ENCODE measurements at regions not wholly inside any gene's neighbourhood (a gene's known extent, or its start where the extent isn't known, plus 50 kb on each side); places are given as distances from the start of the nearest gene placed in this dataset.

DNA sequence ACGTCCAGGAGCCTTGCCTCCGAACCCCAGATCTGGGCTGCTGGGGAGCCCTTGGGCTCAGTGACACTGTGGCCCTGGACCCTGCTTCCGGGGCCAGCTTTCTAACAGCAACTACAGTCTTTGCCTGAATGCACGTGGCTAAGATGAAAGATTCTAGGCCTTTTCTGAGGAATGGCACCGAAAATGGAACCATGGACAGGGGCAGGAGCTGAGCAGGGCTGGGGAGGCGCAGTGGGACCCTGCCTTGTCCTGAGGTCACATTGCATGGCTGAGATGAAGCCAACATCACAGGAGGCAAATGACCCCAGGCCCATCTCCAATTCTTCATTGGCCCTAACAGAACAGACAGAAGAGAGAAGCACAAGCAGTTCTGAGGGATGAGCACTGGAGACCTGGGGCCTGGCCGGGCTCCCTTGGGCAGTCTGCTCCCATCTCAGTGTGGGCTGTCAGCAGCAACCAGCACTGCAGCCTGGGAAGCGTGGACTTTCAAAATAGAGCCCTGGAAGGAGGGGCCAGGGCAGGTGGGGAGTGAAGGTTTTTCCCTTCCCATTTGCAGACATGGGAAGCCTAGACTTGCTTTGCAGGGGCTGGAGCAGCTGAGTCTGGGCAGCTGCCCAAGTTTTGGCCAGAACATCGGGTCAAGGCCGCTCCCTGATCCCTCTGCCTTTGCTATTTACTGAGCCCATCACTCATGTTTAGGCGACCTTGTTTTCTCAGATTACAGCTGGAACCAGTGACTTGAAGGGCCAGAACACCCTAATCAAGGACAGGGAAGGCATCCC, 114.4 kb upstream of the TCERG1L start:
- no peak for DNase-seq (ENCODE audit: low read depth)

DNA sequence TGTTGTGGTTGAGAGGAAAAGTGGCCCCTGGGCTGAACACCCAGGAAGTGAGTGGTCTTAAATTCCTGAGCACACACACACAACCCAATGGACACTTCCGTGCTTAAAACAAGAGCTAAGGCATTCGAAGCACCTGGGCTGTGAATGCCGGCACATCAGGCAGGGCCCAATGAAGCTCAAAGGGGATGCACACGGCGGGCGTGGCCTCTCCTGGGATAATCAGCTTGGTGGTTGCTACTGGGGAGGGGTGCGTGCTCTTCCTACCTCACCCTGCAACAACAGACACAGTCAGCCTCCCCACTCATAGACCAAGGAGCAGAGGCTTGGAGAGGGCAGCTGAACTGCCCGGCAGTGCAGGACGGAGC, 115.0 kb upstream of the TCERG1L start:
- DNase-seq (ENCODE audit: low read depth), result no peak

DNA sequence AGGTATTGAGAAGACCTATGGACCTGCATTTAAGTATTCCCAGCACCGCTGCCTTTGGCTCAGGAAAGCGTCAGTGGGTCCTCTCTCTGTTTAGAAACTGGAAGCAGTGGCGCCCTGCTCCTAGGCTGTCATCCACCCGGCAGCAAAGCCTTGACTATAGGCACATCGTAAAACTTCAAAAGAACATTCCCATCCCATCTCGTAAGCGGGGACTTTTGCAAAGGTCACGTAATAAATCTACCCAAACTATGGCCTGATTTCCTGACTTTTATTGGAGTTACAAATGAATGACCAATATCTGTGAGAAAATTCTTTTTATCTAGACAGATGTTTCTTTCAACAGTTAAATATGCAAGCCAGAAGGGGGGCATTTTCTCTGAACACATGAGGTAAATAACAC, 115.8 kb upstream of the TCERG1L start:
- no peak for DNase-seq (ENCODE audit: low read depth)

DNA sequence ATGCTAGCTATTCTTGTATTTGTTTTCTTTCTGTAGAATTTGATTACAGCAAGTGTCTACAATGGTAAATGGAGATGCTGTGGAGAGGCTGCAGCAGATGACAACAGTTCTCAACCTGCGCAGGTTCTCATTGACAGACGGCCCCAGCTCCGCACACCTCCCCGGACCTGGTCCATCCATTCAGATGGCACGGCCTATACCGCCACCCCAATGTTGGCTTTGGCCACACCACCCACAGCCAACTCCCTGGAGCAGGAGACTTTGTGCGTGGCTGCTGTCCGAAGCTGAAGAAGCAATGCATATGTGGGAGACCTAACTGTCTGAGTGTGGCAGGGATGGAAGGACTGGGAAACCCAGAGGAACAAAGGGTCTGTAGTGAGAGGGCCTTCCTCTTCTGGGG, 116.4 kb upstream of the TCERG1L start:
- no peak for DNase-seq (ENCODE audit: low read depth)

DNA sequence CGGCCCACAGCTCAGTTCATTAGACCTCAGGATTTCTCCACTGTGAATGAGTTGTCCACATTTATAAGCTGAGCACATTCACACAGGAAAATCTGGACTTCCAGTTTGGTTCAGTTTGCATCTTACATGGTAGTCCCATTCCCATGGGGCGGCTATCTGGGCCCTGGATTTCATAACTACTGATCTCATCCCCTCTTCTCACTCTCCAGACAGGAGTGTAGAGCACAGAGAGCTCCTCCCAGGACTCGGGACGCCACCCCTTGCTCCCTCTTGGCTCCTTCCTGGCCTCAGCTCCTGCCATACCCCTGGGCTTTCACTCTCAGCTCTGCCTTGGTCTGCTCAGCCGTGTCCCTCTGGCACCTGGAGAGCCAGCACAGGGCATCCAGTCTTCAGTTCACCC, 117.6 kb upstream of the TCERG1L start:
- DNase-seq (ENCODE audit: low read depth), result no peak

DNA sequence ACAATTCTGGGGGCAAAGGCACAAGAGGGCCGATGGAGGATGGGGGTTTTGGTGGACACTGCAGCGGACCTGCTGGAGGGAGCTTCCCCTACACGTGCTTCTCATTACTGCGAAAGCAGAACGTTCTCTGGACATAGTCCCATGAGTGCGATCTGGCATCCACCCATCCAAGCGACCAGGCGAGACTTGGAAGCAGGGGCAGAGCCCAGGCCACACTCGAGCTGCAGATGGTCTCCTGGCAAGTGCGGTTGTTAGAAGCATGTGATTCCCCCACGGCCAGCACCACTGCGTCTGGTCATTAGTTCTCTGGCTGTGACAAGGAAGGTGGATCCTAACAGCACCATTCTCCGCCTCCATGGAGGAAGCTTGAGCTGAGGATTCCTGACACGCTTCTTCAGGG, 118.4 kb upstream of the TCERG1L start:
- DNase-seq (ENCODE audit: low read depth), result no peak

DNA sequence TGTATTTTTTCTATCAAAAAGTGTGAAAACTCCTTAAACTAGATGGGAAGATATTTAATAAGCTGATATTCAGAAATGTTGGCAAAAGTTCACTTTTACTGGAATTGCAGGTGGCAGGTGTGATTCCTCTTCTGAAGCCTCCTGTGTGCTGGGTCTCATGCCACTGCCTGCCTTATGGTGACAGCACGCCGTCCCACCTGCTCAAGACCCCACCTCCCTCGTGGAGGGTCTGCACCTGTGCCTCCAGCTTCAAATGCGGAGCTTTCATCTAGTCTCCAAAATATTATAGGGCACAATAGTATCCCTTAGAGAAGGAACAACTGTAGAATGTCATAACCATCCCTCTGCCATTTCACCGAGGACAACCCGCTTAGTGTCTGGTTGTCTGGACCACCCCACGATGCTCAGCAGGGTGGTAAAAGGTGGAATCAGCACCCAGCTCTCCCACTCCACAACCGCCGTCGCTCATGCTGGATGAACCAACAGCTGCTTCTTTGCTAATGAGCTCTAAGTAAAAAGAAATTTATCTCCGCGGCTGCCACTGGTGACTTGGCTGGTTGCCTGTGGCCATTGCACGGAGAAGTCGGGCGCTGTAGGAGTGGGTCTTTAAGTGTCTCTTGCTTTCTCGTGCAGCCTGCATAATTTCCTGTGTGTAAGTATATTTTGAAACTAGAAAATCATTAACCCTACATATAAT, 119.3 kb upstream of the TCERG1L start:
- DNase-seq (ENCODE audit: low read depth), result no peak

DNA sequence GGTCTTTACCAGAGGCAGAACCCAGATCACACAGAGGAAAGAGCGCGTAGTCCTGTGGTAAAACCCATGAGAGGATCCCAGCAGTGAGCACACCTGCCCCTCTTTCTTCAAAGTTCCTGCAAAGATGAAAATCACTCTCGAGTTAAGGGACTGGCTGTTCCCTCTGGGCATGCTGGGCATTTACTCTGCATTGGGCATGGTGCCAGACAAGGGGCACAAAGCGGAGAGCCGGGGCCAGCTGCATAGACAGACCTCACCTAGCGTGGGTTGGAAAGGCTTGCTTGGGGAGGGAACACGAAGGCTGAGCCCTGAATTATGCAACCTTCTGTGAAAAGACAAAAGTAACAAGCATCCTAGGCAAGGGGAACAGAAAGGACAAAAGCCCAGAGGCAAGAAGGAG, 120.0 kb upstream of the TCERG1L start:
- no peak for DNase-seq (ENCODE audit: low read depth)

DNA sequence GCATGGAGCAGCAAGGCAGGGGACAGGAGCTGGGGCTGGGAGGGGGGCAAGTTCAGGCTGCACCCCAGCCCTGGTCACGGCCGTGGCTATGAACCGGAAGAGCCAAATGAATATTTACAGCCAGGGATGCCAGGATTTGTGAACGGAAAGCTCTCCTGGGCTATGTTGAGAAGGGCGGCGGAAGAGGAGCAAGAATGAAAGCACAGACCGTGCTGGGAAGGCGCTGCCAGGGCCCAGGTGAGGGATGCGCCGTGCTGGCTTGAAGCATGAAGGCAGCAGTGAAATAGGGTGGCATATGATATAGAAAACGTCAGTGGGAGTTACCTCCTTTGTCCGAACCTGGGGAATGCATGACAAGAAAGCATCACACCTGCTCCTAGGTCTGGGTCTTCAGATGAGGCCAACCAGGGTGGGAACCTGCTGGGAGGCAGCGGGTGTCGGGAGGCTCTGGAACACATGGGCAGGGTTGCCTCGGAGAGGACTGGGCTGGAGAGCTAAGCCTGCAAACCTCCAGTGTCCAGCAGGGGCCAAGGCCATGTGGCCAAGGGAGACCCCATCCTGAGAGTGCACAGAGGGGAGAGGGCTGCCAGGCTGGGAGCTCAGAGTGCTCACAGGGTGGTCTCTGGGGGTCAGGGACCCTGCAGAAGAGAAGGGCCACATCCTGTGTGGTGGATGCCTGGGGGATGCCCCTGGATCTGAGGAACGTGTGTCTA, 120.6 kb upstream of the TCERG1L start:
- DNase-seq (ENCODE audit: low read depth), result no peak

DNA sequence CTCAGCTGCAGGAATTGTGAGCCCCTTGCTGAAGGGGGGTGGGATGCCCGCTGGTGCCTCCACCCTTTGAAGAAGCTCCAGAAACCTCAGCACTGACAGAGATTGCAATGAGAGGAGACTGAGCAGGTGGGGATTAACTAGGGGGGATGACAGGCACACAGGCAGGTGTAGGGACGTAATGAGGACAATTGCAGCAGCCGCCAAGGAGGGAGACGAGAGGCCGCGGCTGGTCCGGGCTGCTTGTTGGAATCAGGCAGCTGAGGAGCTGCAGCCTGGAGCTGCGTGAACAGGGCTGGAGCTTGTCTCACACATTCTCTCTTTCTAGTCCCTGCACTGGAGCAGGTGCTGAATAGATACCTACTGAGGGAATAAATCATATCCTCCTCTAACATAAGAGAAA, 122.0 kb upstream of the TCERG1L start:
- no peak for DNase-seq (ENCODE audit: low read depth)

DNA sequence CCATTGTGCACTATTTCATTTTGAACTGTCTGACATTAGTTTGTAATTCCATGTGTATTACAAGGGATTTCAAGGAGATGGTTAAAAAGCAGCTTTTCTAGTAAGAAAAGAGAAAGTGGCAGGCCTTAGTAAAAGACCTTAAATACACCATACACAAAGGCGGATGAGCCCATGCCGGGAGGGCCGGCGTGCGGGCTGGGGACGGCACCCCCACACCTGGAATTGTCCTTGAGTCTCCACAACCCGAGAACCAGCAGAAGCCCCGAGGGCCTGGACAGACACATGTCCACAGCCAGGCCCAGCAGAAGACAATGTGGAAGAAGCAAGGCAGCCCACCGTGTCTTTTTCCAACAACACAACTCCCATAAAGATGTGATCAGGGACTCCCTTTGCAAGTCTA, 123.7 kb upstream of the TCERG1L start:
- DNase-seq (ENCODE audit: low read depth), result no peak

DNA sequence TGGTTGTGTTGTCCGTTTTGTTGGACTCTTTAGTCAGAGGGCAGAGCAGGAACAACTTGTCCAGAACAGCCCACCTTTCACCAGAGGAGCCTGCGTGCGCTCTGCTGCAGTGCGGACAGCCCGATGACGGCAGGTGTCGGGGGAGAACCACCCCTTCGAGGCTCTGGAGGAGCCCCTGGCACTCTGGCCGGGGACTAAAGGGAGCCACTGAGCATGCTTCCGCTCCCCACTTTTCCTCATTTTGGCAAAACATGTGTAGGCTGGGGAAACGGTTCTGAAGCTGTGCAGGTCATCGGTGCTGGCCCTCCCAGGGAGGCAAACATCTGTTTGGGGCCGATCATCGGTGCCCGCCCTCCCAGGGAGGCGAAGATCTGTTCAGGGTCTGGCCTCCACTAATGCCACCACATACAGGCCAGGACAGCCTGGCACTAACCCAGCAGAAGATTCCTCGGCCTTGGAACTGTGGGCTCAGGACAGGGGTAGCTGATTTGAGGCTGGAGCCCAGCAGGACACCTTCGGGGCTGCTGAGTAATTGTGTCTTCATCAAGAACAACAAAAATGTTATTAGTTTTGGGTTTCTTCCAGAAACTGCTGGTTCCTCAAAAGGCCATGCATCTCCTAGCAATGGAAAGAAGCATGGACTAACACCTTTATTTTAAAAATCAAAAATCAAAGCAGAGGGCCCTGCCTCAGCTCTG, 124.4 kb upstream of the TCERG1L start:
- DNase-seq (ENCODE audit: low read depth), result no peak

DNA sequence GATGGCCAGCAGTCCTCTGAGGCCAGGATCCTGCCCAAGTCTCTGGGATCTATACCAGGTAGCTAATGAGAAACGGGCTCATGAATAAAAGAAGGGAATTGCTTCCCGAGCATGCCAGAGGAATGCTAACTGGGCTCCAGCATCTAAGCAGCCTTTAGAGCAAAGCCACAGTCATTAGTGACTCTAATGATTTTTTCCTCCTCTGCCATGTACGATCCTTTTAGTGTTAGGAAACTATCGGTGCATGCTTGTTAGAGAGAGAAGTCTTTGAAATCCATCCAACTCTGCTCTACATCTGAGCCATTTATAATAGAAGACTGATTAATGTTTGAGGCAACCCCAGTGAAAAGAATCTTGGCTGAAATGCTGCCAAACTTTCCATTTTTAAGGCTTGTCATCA, 124.9 kb upstream of the TCERG1L start:
- no peak for DNase-seq (ENCODE audit: low read depth)

DNA sequence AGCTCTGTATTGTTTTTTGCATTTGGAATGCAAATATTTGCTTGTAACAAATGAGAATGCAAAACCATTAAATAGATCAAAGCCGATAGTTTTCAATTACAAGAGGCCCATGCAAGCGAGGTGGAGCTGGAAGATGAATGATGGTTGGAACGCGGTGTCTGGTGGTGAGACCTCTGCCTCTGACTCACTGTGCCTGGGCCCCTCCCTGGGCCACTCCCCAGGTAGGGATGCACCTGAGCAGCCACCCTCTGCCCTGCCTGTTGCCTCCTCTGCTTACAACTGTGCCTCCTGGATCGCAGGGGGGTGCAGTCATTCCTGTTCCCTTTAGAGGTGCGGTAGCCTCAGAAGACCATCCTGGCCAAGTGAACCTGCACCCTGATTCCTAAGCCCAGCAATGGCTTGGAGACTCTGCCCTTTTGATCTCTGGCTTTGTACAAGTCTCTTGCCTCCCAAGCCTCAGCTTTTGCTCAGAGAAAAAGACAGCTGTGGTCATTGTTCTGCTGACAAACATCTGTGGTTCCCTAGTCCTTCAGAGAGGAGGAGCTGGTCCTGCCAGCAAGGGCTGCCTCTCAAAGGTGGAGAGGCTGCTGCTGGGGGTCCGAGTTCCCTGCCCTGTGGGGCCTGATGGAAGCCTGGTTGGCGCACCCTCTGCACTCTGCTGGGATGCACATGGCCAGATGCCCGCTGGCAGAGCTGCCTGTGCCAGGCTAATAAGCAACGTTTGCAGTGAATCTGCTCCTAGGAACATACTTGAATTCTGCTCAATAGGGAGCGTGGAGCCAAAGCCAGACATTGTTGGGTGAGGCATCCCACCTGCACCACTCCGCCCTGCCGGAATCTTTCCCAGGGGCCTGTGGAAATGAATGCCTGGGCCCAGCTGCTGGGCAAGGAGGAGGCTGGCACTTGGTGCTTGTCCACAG, 126.3 kb upstream of the TCERG1L start:
- DNase-seq (ENCODE audit: low read depth), result no peak

DNA sequence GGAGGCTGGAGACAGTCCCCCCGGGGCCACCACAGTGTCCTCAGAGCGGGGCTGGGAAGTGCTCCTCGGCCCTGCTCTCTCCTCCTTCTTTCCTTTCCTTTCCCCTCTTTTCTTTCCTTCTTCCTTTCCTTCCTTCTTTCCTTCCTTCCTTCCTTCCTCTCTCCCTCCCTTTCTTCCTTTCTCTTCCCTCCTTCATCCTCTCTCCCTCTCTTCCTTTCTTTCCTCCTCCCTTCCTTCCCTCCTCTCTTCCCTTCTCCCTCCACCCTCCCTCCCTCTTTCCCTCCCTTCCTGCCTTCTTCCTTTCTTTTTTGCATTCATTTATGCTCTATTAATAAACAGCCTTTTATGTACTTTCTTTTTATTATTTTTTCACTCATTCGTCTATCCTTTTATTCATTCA, 127.1 kb upstream of the TCERG1L start:
- no peak for DNase-seq (ENCODE audit: low read depth)

DNA sequence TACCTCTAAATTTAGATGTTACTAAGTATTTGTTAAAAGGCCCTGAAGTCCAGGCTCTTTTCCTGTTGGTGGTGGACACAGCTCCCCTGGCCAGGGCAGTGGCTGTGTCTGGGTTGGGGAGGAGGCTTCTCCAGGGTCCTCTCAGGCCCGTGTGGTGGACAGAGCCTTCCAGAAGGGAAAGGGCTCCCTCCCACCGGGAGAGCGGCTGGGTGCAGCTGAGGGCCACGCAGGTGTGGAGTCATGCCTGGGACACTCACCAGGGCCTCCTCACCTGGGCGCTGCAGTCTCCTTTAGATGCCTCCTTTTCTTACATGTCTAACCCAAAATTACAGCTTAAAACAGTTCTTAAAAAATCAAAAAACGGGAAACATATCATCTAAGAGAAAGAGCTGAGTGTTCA, 128.2 kb upstream of the TCERG1L start:
- no peak for DNase-seq (ENCODE audit: low read depth)

DNA sequence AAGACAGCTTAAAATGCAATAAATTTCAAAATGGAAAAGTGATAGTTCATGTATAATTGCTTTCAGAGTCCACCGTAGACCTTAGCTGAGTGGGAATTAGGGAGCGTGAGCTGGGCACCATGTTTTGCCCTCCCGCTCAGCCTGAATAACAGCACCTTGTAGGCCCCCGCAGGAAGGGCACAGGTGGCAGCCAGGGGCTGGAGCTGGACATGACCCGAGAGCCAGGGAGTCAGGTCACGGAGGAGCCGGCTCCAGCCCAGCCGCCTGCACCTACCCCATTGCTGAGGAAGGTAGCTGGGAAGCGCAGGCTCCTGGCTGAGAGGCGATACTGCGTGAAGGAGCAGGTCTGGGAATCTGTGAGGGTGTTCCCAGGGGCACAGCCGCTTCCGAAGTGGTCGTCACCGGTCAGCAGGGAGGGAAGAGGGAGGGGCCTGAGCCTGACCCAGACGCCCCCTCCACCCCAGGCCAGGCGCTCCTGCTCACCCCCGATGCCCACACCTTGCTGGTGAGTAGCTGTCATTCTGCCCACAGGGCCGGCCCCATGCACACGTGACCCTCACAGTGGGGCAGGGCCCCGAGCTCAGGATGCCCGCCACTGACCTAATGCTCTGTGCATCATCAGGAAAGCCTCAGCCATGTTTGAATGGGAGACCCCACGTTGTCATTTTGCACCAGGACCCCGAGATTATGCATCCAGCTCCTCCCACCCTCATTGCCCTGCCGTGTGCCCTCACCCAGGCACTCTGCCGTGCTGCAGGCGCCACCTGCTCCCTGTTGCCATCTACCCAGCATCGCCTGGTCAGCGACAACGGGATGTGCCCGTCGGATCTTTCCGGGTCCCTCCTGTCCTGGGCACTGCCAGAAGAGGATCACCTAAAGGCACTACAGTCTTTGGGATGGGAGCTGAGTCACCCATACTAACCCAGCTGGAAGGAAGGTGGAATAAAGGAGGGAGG, 129.2 kb upstream of the TCERG1L start:
- DNase-seq (ENCODE audit: low read depth), result no peak

DNA sequence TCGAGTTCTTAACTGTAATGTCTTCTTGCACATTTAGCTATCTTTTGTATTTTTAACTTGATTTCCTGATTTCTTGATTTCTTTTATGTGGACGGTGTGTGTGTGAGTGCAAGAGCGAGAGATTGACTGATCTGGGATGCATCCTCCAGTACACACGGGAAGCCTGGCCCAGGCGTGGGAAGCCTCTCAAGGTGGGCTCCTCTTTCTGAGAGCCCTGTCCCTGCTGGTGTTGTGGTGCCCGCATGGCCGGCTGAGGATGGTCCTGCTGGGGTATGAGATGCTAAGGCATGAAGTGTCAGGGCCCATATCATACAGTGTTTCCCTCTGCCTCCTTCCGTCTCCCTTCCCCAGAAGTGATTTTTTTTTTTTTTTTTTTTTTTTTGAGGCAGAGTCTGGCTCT, 130.8 kb upstream of the TCERG1L start:
- DNase-seq (ENCODE audit: low read depth), result no peak

DNA sequence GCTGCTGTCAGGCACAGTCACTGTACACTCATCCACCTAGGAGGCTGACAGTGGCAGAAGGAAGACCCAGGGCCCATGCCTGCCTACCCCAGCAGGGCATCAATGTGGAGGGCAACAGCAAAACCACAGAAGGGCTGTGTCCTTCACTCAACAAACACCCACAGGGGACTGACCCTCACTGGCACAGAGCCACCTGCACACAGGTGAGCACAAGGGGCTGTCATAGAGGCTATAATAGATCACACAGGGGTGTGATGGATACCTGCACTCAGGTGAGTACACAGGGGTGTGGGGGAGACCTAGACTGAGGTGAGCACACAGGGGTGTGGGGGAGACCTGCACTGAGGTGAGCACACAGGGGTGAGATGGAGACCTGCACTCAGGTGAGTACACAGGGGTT, 132.8 kb upstream of the TCERG1L start:
- DNase-seq (ENCODE audit: low read depth), result no peak

DNA sequence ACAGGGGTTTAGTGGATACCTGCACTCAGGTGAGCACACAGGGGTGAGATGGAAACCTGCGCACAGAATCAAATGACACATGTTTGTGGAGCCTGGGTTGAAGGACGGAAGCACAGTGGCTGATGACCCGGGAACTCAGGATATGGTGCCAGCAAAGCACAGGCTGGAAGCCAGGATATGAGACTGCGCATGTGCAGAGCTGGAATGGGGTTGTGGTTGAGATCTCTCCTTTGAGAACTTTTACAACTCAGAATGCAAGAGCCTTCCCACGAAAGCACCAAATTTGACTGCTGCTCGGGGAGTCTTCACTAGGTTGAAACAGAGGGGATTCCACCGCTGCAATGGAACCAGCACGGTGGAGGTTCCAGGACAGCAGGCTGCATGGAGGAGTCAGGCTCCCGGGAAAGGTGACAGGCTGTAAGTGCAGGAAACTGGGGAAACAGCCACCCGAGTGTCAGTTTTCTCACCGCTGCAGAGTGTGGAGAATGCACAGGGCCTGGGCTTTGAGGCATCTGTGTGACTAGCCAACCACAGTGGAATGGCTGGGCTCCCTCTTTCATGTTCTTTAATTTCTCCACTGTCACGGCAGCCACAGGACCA, 133.4 kb upstream of the TCERG1L start:
- DNase-seq (ENCODE audit: low read depth), result no peak

Data from non-pigmented ciliary epithelial cell (primary cell).